Keratinocyte (primary cell): ENCODE measurements at regions not wholly inside any gene's neighbourhood (a gene's known extent, or its start where the extent isn't known, plus 50 kb on each side); places are given as distances from the start of the nearest gene placed in this dataset.

ENCODE experiments used
- DNase-seq: peaks from one replicate; pipeline ENCODE4 v3.0.0-alpha.2; 2011; ENCODE audit warnings: low read depth, missing footprints, low spot score
- FAIRE-seq: peaks from 2 replicates; lab custom pipeline; 2011; peaks lifted over from hg19 to GRCh38; lab: Jason Lieb, UNC
- H2AFZ ChIP-seq: 2 replicates; pipeline ENCODE4 v1.6.0; 2012; ENCODE audit warnings: low read length, control low read depth, inconsistent platforms; ENCODE audit not compliant: control insufficient read depth
- H3K27ac ChIP-seq: 2 replicates; pipeline ENCODE4 v1.5.1; 2011; ENCODE audit warnings: low read length; ENCODE audit not compliant: control insufficient read depth, insufficient read depth
- H3K27me3 ChIP-seq: 3 replicates; pipeline ENCODE4 v1.6.0; 2011; ENCODE audit warnings: low read length; ENCODE audit not compliant: control insufficient read depth, insufficient read depth; ENCODE audit errors: extremely low read depth
- H3K36me3 ChIP-seq, 2 experiments: 2 replicates in 1 of 2; 3 replicates in 1 of 2; pipeline ENCODE4 v1.5.1; 2011; ENCODE audit warnings: low read length in 2 of 2, mild to moderate bottlenecking in 1 of 2; ENCODE audit not compliant: control insufficient read depth in 2 of 2, insufficient read depth in 2 of 2; ENCODE audit errors: extremely low read depth in 1 of 2
- H3K4me1 ChIP-seq: 3 replicates; pipeline ENCODE4 v1.5.1; 2011; ENCODE audit warnings: low read length; ENCODE audit not compliant: control insufficient read depth, insufficient read depth; ENCODE audit errors: extremely low read depth
- H3K4me2 ChIP-seq: 3 replicates; pipeline ENCODE4 v1.6.0; 2011; ENCODE audit warnings: low read depth, low read length; ENCODE audit not compliant: control insufficient read depth, insufficient read depth; ENCODE audit errors: extremely low read depth
- H3K4me3 ChIP-seq, 3 experiments: fragments of 200-600 bp in 1 of 3; sonication (generic) in 1 of 3; 2 replicates in 2 of 3; 3 replicates in 1 of 3; pipeline ENCODE4 v1.5.1; 2011 to 2016; ENCODE audit warnings: low read length in 3 of 3, mild to moderate bottlenecking in 3 of 3, control low read depth in 2 of 3, inconsistent platforms in 1 of 3, low read depth in 1 of 3, mixed read lengths in 1 of 3, mixed run types in 1 of 3, moderate library complexity in 1 of 3; ENCODE audit not compliant: control insufficient read depth in 2 of 3, insufficient read depth in 2 of 3; ENCODE audit errors: extremely low read depth in 1 of 3
- H3K79me2 ChIP-seq: 2 replicates; pipeline ENCODE4 v1.6.0; 2012; ENCODE audit warnings: low read length; ENCODE audit not compliant: control insufficient read depth, insufficient read depth
- H3K9ac ChIP-seq: 3 replicates; pipeline ENCODE4 v1.6.0; 2011; ENCODE audit warnings: low read length; ENCODE audit not compliant: control insufficient read depth, insufficient read depth; ENCODE audit errors: extremely low read depth
- H3K9me1 ChIP-seq: 3 replicates; pipeline ENCODE4 v1.6.0; 2011; ENCODE audit warnings: low read length; ENCODE audit not compliant: control insufficient read depth, insufficient read depth; ENCODE audit errors: extremely low read depth
- H3K9me3 ChIP-seq: 2 replicates; pipeline ENCODE4 v1.5.1; 2012; ENCODE audit warnings: low read depth, low read length; ENCODE audit not compliant: control insufficient read depth
- H4K20me1 ChIP-seq: 3 replicates; pipeline ENCODE4 v1.6.0; 2011; ENCODE audit warnings: low read length; ENCODE audit not compliant: control insufficient read depth, insufficient read depth; ENCODE audit errors: extremely low read depth
- EZH2 ChIP-seq: IDR thresholded peaks from one replicate; pipeline ENCODE4 v1.6.1; 2012; ENCODE audit warnings: inconsistent platforms, mild to moderate bottlenecking, low read length, moderate library complexity
- dilution Hi-C: fragments of 300-500 bp; cut with MboI; formaldehyde crosslinking; loops from one replicate; pipeline ENCODE4 v1.7.0; 2020; ENCODE audit warnings: low sequenced_read_pairs; ENCODE audit not compliant: extremely low pct_ligation_motif_present
- TF ChIP-seq, protein P1 (sequence below), 3 experiments: IDR thresholded peaks in 1 of 3; conservative IDR thresholded peaks in 1 of 3; optimal IDR thresholded peaks in 1 of 3; 2 replicates in 2 of 3; 3 replicates in 1 of 3; pipeline versions ENCODE3 to v1.5.1; 2011; ENCODE audit warnings: low read length in 3 of 3, mild to moderate bottlenecking in 3 of 3, moderate library complexity in 2 of 3, control low read depth in 1 of 3, inconsistent platforms in 1 of 3; ENCODE audit not compliant: insufficient read depth in 2 of 3; ENCODE audit errors: extremely low read depth in 1 of 3

DNA sequence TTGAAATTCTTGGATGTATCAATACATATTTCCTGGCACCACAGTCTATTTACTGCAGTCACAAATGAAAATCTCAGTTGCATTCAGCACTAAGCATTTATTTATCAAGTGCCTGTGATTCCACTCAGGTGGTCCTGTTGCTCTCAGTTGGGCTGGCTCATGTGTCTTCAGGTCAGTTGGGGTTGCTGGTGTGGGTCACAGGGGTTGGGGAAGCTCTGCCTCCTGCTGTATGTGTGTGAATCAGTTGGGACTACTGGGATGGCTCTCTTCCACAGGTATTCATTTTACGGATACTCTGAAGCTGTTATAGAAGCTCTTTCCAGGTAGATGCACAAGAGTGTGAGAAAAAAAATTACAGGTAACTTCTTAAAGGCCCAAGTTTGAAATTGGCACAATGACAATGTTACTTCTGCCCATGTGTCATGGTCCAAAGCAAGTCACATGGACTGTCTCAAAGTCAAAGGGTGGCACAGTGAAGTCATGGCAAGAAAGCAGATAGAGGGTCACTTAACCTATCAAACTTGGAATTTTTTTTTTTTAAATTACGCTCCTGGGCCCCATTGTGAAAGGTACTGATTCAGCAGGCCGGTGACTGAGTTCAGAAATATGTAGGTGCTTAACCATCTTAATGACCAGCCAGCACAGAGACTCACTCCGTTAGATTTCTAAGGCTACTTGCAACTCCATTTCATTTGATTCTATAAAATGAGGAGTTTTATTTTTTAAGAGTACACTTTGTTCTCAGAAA is 249.2 kb upstream of the GCFC2 start:
- H3K27ac ChIP-seq = no peak overlapping the region
- no peaks in the 10 kb centered on the region for H4K20me1 ChIP-seq
- H3K27me3 ChIP-seq = no peaks in the 10 kb centered on the region
- H2AFZ ChIP-seq = no peak overlapping the region
- no peaks in the 10 kb centered on the region for H3K4me1 ChIP-seq
- H3K9me1 ChIP-seq = no peaks in the 10 kb centered on the region
- no peak overlapping the region for H3K4me2 ChIP-seq
- no peaks in the 10 kb centered on the region for H3K9me3 ChIP-seq
- FAIRE-seq = no peak
- H3K36me3 ChIP-seq = no peaks in the 10 kb centered on the region
- H3K79me2 ChIP-seq = no peaks in the 10 kb centered on the region
- dilution Hi-C loops = no loop called here
- H3K9ac ChIP-seq = no peak overlapping the region
- TF ChIP-seq EZH2 = no peak
- TF ChIP-seq, protein P1, sequence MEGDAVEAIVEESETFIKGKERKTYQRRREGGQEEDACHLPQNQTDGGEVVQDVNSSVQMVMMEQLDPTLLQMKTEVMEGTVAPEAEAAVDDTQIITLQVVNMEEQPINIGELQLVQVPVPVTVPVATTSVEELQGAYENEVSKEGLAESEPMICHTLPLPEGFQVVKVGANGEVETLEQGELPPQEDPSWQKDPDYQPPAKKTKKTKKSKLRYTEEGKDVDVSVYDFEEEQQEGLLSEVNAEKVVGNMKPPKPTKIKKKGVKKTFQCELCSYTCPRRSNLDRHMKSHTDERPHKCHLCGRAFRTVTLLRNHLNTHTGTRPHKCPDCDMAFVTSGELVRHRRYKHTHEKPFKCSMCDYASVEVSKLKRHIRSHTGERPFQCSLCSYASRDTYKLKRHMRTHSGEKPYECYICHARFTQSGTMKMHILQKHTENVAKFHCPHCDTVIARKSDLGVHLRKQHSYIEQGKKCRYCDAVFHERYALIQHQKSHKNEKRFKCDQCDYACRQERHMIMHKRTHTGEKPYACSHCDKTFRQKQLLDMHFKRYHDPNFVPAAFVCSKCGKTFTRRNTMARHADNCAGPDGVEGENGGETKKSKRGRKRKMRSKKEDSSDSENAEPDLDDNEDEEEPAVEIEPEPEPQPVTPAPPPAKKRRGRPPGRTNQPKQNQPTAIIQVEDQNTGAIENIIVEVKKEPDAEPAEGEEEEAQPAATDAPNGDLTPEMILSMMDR (optimal IDR thresholded peaks at IDR 0.05 in 1 of 3, IDR thresholded peaks at IDR 0.05 in 1 of 3, conservative IDR thresholded peaks at IDR 0.05 in 1 of 3; ENCODE audit: extremely low read depth in 1 of 3, insufficient read depth in 2 of 3, low read length in 3 of 3) = no peak
- H3K4me3 ChIP-seq = no peak overlapping the region
- DNase-seq = no peak

- H3K4me3 ChIP-seq = no peak overlapping the region
- no peak for TF ChIP-seq EZH2
- TF ChIP-seq, protein P1 (optimal IDR thresholded peaks at IDR 0.05 in 1 of 3, IDR thresholded peaks at IDR 0.05 in 1 of 3, conservative IDR thresholded peaks at IDR 0.05 in 1 of 3; ENCODE audit: extremely low read depth in 1 of 3, insufficient read depth in 2 of 3, low read length in 3 of 3) = no peak
- H3K9ac ChIP-seq = no peak overlapping the region
- no peaks in the 10 kb centered on the region for H3K36me3 ChIP-seq
- H3K9me1 ChIP-seq = no peaks in the 10 kb centered on the region
- H3K4me2 ChIP-seq = no peak overlapping the region
- no peaks in the 10 kb centered on the region for H3K4me1 ChIP-seq
- dilution Hi-C loops = no loop called here
- H4K20me1 ChIP-seq = no peaks in the 10 kb centered on the region
- H3K27ac ChIP-seq = no peak overlapping the region
- H3K9me3 ChIP-seq = no peaks in the 10 kb centered on the region
- FAIRE-seq (no peak), DNase-seq (no peak)
- no peaks in the 10 kb centered on the region for H3K79me2 ChIP-seq
- H2AFZ ChIP-seq = no peak overlapping the region
- H3K27me3 ChIP-seq = no peaks in the 10 kb centered on the region
Observed at GRCh38 chr2:75954761-75955160, 244.0 kb upstream of the GCFC2 start.
